ENCODE measurements at regions not wholly inside any gene's neighbourhood (a gene's known extent, or its start where the extent isn't known, plus 50 kb on each side); places are given as distances from the start of the nearest gene placed in this dataset.
"Not testable (repeated sequence)": the region's sequence is repeated elsewhere in the genome, so short reads cannot be mapped to it uniquely, and the experiment has no call there.

- Histone ChIP-seq H3K9me3 (replicated peaks) (peaks cover 7% of the 10 kb centered on the region), H3K4me1 (no peaks in the 10 kb centered on the region), H3K36me3 (no peaks in the 10 kb centered on the region), H3K27me3 (ENCODE audit: low read depth) (no peaks in the 10 kb centered on the region), H3K4me3 (no peak overlapping the region), H3K27ac (replicated peaks) (no peak overlapping the region)
- TF ChIP-seq CTCF (IDR thresholded peaks at IDR 0.05; ENCODE audit: borderline replicate concordance): no peak
- intact Hi-C loops (cut with micrococcal nuclease): no loop called here
- DNase-seq: no peak
These were observed 292.2 kb downstream of the CDH7 start for GRCh38 chr18:66043009-66043408.

- intact Hi-C loops (cut with micrococcal nuclease): no loop called here
- TF ChIP-seq CTCF (IDR thresholded peaks at IDR 0.05; ENCODE audit: borderline replicate concordance): no peak
- Histone ChIP-seq H3K36me3 (no peaks in the 10 kb centered on the region), H3K4me3 (no peak overlapping the region), H3K27me3 (ENCODE audit: low read depth) (no peaks in the 10 kb centered on the region), H3K27ac (replicated peaks) (no peak overlapping the region), H3K9me3 (replicated peaks) (peaks cover 10% of the 10 kb centered on the region), H3K4me1 (no peaks in the 10 kb centered on the region)
- no peak for DNase-seq
These were observed 263.2 kb downstream of the CDH7 start for GRCh38 chr18:66013969-66014368.

DNA sequence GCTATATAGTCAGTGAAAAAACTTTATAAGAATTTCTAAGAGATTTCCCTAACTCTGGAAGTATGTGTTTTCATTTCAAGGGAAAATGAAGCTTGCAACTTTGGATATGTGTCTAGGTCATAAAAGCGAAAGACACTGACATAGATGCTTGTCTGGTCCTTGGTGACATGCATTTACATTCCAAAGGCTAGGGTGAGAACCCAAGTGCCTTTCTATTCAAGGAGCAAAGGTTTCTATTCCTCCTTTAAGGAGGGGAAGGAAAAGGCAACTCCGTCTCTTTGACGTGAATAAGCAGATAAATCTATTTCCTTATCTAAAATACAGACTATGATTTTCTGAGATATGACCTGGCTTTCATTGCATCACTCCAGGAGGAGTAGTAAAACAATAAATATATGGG lies 261.1 kb downstream of the CDH7 start:
- TF ChIP-seq CTCF (IDR thresholded peaks at IDR 0.05; ENCODE audit: borderline replicate concordance): no peak
- Histone ChIP-seq H3K27me3 (ENCODE audit: low read depth) (no peaks in the 10 kb centered on the region), H3K36me3 (no peaks in the 10 kb centered on the region), H3K4me1 (no peaks in the 10 kb centered on the region), H3K9me3 (replicated peaks) (peaks cover 10% of the 10 kb centered on the region), H3K27ac (replicated peaks) (no peak overlapping the region), H3K4me3 (no peak overlapping the region)
- intact Hi-C loops (cut with micrococcal nuclease): no loop called here
- DNase-seq: no peak

GRCh38 chr18:66005831-66006588 lies 255.2 kb downstream of the CDH7 start:
- H3K27me3 ChIP-seq (ENCODE audit: low read depth): no peaks in the 10 kb centered on the region
- no peak for DNase-seq
- intact Hi-C loops (cut with micrococcal nuclease): no loop called here

DNA sequence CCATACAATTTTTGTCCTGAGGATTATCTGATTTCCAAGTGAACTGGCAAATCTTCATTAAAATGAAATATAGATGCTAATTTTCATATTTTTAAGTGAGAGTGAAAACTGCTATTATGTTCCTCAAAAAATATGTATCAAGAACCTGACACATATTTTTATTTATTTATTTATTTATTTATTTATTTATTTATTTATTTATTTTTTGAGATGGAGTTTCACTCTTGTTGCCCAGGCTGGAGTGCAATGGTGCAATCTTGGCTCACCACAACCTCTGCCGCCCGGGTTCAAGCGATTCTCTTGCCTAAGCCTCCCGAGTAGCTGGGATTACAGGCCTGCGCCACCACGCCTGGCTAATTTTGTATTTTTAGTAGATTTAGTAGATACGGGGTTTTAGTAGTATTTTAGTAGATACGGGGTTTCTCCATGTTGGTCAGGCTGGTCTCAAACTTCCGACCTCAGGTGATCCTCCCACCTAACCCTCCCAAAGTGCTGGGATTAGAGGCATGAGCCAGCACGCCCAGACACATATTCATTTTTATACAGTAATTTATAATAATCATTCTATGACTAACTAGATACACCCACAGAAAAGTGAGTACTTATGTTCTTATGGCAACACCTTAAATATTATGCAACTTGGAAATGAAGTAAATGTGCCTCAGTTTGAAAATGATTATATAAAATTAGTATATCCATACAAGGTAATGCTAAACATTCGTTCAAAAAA lies 248.3 kb downstream of the CDH7 start:
- H3K4me1 ChIP-seq; DNase-seq; intact Hi-C loops (cut with micrococcal nuclease); H3K36me3 ChIP-seq; H3K27ac ChIP-seq (replicated peaks); H3K27me3 ChIP-seq (ENCODE audit: low read depth); H3K4me3 ChIP-seq; H3K9me3 ChIP-seq (replicated peaks): not testable (repeated sequence)

More at GRCh38 chr18:66005831-66006588, 255.2 kb downstream of the CDH7 start:
- peaks cover 16% of the 10 kb centered on the region for H3K9me3 ChIP-seq (replicated peaks)
- no peaks in the 10 kb centered on the region for H3K4me1 ChIP-seq
- H3K36me3 ChIP-seq: no peaks in the 10 kb centered on the region
- H3K27ac ChIP-seq (replicated peaks): no peak overlapping the region
- no peak overlapping the region for H3K4me3 ChIP-seq
- TF ChIP-seq CTCF (IDR thresholded peaks at IDR 0.05; ENCODE audit: borderline replicate concordance): no peak

- no peaks in the 10 kb centered on the region for H3K27me3 ChIP-seq (ENCODE audit: low read depth)
- intact Hi-C loops (cut with micrococcal nuclease): no loop called here
- no peak for DNase-seq
- no peak for TF ChIP-seq CTCF (IDR thresholded peaks at IDR 0.05; ENCODE audit: borderline replicate concordance)
- no peak overlapping the region for H3K4me3 ChIP-seq
- no peak overlapping the region for H3K27ac ChIP-seq (replicated peaks)
- no peaks in the 10 kb centered on the region for H3K4me1 ChIP-seq
- no peaks in the 10 kb centered on the region for H3K36me3 ChIP-seq
- no peaks in the 10 kb centered on the region for H3K9me3 ChIP-seq (replicated peaks)
These were observed 244.4 kb downstream of the CDH7 start for GRCh38 chr18:65995206-65995605.
